B cell (primary cell): ENCODE measurements at regions not wholly inside any gene's neighbourhood (a gene's known extent, or its start where the extent isn't known, plus 50 kb on each side); places are given as distances from the start of the nearest gene placed in this dataset.

Experiments used
- CTCF ChIP-seq: fragments of 200-600 bp; IDR thresholded peaks from one replicate; pipeline ENCODE4 v1.8.0; 2022; ENCODE audit warnings: antibody characterized with exemption, mild to moderate bottlenecking
- EZH2 ChIP-seq: IDR thresholded peaks from 2 replicates; pipeline ENCODE4 v1.6.1; 2012; ENCODE audit warnings: borderline replicate concordance, low read depth, mild to moderate bottlenecking, moderate library complexity, low read length; ENCODE audit not compliant: insufficient read depth, poor library complexity, severe bottlenecking

DNA sequence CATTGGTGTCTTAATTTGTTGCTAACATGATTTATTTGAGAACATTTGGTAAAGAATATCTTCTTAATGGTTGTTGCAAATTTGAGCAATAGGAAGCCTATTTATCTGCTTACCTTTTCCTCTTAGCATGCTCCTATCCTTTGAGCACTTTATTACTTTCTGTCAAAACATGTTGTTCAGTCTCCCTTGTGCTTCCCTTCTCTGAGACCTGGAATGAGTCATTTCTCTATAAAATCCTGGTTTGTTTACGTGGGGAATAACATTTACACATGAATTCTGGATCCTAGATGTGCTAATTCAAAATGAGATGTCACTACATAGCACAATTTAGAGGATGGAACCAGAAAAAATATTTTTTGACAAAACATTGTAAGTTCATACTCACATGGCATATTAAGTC lies 844.0 kb upstream of the LRFN5 start:
- TF ChIP-seq CTCF, result no peak
- no peak for TF ChIP-seq EZH2
